A673 (cell line): ENCODE measurements at regions not wholly inside any gene's neighbourhood (a gene's known extent, or its start where the extent isn't known, plus 50 kb on each side); places are given as distances from the start of the nearest gene placed in this dataset.

ENCODE experiments used
- BruUV-seq: library from RNA; stranded (reverse); fragments of 400-500 nt; replicated peaks from 2 replicates; lab custom pipeline; 2021; lab: Mats Ljungman, UMichigan
- CTCF ChIA-PET: fragments of 300-600 bp; sonication (Branson Sonifier 250); formaldehyde crosslinking; loops from one replicate; lab custom pipeline; 2022; ENCODE audit warnings: antibody characterized with exemption; lab: Charles Lee
- POLR2A ChIA-PET: fragments of 300-600 bp; sonication (Branson Sonifier 250); formaldehyde crosslinking; loops from one replicate; lab custom pipeline; 2022; ENCODE audit warnings: antibody characterized with exemption; ENCODE audit not compliant: low non-redundant PET; lab: Charles Lee
- DNase-seq: peaks from one replicate; pipeline ENCODE4 v3.0.0-alpha.2; 2015; ENCODE audit warnings: low spot score
- H3K27ac ChIP-seq: fragments of 200-600 bp; sonication (generic); 2 replicates; pipeline ENCODE4 v1.5.1; 2016; ENCODE audit warnings: mixed run types, low read depth, mild to moderate bottlenecking, mixed read lengths, antibody characterized with exemption, low read length; ENCODE audit not compliant: poor library complexity, severe bottlenecking
- H3K27me3 ChIP-seq: fragments of 200-600 bp; sonication (generic); replicated peaks from 2 replicates; pipeline ENCODE4 v1.6.1; 2017; ENCODE audit warnings: mixed run types, low read depth, mild to moderate bottlenecking, mixed read lengths, antibody characterized with exemption, low read length; ENCODE audit not compliant: insufficient read depth, poor library complexity
- H3K36me3 ChIP-seq: fragments of 200-600 bp; sonication (generic); 2 replicates; pipeline ENCODE4 v1.6.1; 2016; ENCODE audit warnings: mixed run types, mild to moderate bottlenecking, mixed read lengths, antibody characterized with exemption, low read length; ENCODE audit not compliant: insufficient read depth, poor library complexity, severe bottlenecking
- H3K4me1 ChIP-seq: fragments of 200-600 bp; sonication (generic); 2 replicates; pipeline ENCODE4 v1.6.1; 2017; ENCODE audit warnings: mixed run types, mild to moderate bottlenecking, mixed read lengths, antibody characterized with exemption, low read length; ENCODE audit not compliant: insufficient read depth, poor library complexity, severe bottlenecking
- H3K4me3 ChIP-seq: fragments of 200-600 bp; sonication (generic); 2 replicates; pipeline ENCODE4 v1.5.1; 2016; ENCODE audit warnings: low read depth, mixed run types, mild to moderate bottlenecking, mixed read lengths, low read length; ENCODE audit not compliant: poor library complexity, severe bottlenecking
- H3K9me3 ChIP-seq: fragments of 200-600 bp; sonication (generic); 2 replicates; pipeline ENCODE4 v1.6.1; 2016; ENCODE audit warnings: mixed run types, low read depth, mild to moderate bottlenecking, mixed read lengths, antibody characterized with exemption, low read length; ENCODE audit not compliant: poor library complexity, severe bottlenecking
- EZH2 ChIP-seq: fragments of 200-600 bp; sonication (generic); IDR thresholded peaks from 2 replicates; pipeline ENCODE4 v1.6.1; 2017; ENCODE audit warnings: borderline replicate concordance, low read depth, mild to moderate bottlenecking, mixed read lengths, antibody characterized with exemption, low read length; ENCODE audit not compliant: poor library complexity, severe bottlenecking
- intact Hi-C: fragments of 100-400 bp; cut with micrococcal nuclease; formaldehyde crosslinking; loops from one replicate; pipeline ENCODE4 v1.10.0; 2022; ENCODE audit not compliant: unreplicated experiment
- TF ChIP-seq, protein P1 (sequence below): fragments of 300-800, 200-600 bp; sonication (generic); conservative IDR thresholded peaks from 2 replicates; pipeline ENCODE4 v1.5.1; 2017; ENCODE audit warnings: low read depth, mild to moderate bottlenecking, antibody characterized with exemption, low read length, moderate library complexity, mixed read lengths

DNA sequence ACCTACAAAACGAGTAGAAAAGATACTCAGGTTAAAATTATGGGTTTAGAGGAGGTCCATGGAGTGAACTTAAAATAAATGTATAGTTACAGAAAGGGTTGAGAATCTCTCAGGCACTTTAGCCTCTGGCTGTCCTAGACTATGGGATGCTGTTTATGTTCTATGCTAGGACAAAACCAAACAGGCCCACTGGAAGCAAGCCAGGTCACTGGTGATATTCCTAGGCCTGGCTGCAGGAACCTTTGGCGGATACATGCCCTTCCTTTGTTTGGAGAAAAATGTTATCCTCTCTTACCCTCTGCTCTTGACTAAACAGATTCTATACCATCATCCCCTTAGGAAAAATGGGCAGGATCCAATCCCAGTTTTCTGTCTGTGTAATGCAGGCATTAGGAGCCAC is 90.7 kb upstream of the DUSP10 start:
- DNase-seq: no peak
- POLR2A ChIA-PET: no interaction called here
- Histone ChIP-seq H3K9me3 (no peaks in the 10 kb centered on the region), H3K27me3 (no peaks in the 10 kb centered on the region), H3K36me3 (no peaks in the 10 kb centered on the region), H3K4me1 (no peaks in the 10 kb centered on the region), H3K27ac (no peak overlapping the region), H3K4me3 (no peak overlapping the region)
- TF ChIP-seq, protein P1, sequence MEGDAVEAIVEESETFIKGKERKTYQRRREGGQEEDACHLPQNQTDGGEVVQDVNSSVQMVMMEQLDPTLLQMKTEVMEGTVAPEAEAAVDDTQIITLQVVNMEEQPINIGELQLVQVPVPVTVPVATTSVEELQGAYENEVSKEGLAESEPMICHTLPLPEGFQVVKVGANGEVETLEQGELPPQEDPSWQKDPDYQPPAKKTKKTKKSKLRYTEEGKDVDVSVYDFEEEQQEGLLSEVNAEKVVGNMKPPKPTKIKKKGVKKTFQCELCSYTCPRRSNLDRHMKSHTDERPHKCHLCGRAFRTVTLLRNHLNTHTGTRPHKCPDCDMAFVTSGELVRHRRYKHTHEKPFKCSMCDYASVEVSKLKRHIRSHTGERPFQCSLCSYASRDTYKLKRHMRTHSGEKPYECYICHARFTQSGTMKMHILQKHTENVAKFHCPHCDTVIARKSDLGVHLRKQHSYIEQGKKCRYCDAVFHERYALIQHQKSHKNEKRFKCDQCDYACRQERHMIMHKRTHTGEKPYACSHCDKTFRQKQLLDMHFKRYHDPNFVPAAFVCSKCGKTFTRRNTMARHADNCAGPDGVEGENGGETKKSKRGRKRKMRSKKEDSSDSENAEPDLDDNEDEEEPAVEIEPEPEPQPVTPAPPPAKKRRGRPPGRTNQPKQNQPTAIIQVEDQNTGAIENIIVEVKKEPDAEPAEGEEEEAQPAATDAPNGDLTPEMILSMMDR: no peak
- no peak for TF ChIP-seq EZH2
- intact Hi-C loops: no loop called here
- no TSS peak for BruUV-seq
- CTCF ChIA-PET: no interaction called here

DNA sequence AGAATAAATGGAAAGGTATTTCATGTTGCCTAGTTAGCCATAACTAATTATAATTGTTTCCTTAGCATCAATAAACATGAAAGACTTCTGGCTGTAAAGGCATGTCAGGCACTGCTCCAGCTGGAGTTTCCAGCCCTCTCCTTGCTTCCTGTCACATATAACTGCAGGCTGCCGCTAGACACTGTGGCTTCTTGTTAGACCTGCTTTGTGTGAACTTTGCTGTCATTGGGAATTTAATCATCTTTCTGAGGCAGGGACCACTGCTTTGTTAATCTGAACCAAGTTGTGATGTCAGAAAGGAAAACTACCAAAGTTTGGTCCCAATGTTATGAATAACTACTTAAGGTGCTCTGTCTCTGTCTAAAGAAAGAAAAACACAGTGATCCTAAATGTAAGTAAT is 90.3 kb upstream of the DUSP10 start:
- TF ChIP-seq, protein P1: no peak
- no peak for TF ChIP-seq EZH2
- no peaks in the 10 kb centered on the region for H3K4me1 ChIP-seq
- no peak overlapping the region for H3K27ac ChIP-seq
- no peaks in the 10 kb centered on the region for H3K27me3 ChIP-seq
- POLR2A ChIA-PET: no interaction called here
- intact Hi-C loops: no loop called here
- CTCF ChIA-PET: no interaction called here
- no TSS peak for BruUV-seq
- H3K9me3 ChIP-seq: no peaks in the 10 kb centered on the region
- no peaks in the 10 kb centered on the region for H3K36me3 ChIP-seq
- no peak overlapping the region for H3K4me3 ChIP-seq
- DNase-seq: no peak

DNA sequence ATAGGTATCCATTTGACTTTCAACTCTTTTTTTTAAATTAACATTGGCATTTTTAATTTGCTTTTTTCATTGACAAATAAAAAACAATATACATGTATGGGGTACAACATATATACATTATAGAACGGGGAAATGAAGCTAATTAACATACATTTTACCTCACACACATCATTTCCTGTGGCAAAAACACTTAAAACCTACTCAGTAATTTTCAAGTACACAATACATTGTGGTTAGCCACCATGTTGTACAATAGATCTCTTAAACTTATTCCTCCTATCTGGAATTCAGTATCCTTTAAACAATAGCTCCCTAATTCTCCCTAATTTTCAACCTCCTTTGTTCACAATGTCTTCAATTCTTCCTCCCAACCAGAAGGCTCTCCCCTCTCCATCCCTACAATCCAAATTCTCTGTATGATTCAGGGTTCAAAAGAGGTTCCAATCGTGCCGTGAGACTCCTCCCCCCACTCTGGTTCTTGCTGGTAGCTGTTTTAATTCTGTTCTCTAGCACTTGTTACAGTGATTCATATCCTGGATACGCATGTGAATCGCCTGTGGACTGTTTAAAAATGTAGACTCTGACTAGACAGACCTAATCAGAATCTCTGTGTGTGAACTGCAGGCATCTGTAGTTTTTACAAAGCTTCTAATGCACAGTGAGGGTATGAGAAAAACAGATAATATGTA is 87.6 kb upstream of the DUSP10 start:
- no peak for DNase-seq

More for the DNA sequence above, 87.6 kb upstream of the DUSP10 start:
- intact Hi-C loops: no loop called here
- H3K4me1 ChIP-seq: no peaks in the 10 kb centered on the region
- no peak overlapping the region for H3K27ac ChIP-seq
- no peaks in the 10 kb centered on the region for H3K27me3 ChIP-seq
- no peaks in the 10 kb centered on the region for H3K36me3 ChIP-seq
- H3K9me3 ChIP-seq: peaks cover 4% of the 10 kb centered on the region
- ChIA-PET CTCF (no interaction called here), POLR2A (no interaction called here)
- TF ChIP-seq, protein P1: no peak
- no peak for TF ChIP-seq EZH2
- BruUV-seq: no TSS peak
- H3K4me3 ChIP-seq: no peak overlapping the region
